H1 (cell line): ENCODE measurements at regions not wholly inside any gene's neighbourhood (a gene's known extent, or its start where the extent isn't known, plus 50 kb on each side); places are given as distances from the start of the nearest gene placed in this dataset.

ENCODE experiments used
- BRCA1 ChIP-seq: IDR thresholded peaks from 2 replicates; pipeline ENCODE4 v1.6.1; 2012; ENCODE audit warnings: low read depth, low read length, improper control_type of control experiment
- CBX5 ChIP-seq: fragments of 300-800, 300-1000 bp; sonication (generic); IDR thresholded peaks from 2 replicates; pipeline ENCODE4 v1.7.1; 2016; ENCODE audit warnings: antibody characterized with exemption, low read length, low read depth
- CEBPB ChIP-seq: IDR thresholded peaks from 2 replicates; pipeline ENCODE4 v1.6.1; 2012; ENCODE audit warnings: low read depth, low read length
- EGR1 ChIP-seq: IDR thresholded peaks from 2 replicates; pipeline ENCODE4 v1.6.1; 2011; ENCODE audit warnings: low read depth, low read length, borderline replicate concordance
- POLR2A ChIP-seq, 2 experiments: IDR thresholded peaks; 1 replicate in 1 of 2; 2 replicates in 1 of 2; pipeline ENCODE4 v1.6.1; 2011; ENCODE audit warnings: low read depth in 2 of 2, low read length in 2 of 2, mild to moderate bottlenecking in 2 of 2; ENCODE audit errors: control extremely low read depth in 1 of 2
- SP1 ChIP-seq: IDR thresholded peaks from 2 replicates; pipeline ENCODE4 v1.6.1; 2011; ENCODE audit warnings: low read depth, low read length

GRCh38 chr10:128610113-128610512 is 483.9 kb upstream of the MKI67 start:
- TF ChIP-seq POLR2A (IDR thresholded peaks at IDR 0.05; ENCODE audit: control extremely low read depth in 1 of 2, low read depth in 2 of 2, low read length in 2 of 2), result no peak
- no peak for TF ChIP-seq BRCA1
- no peak for TF ChIP-seq EGR1
- TF ChIP-seq CBX5, result no peak
- TF ChIP-seq SP1, result no peak
- TF ChIP-seq CEBPB, result no peak
